AG04449 (cell line): ENCODE measurements at regions not wholly inside any gene's neighbourhood (a gene's known extent, or its start where the extent isn't known, plus 50 kb on each side); places are given as distances from the start of the nearest gene placed in this dataset.
"Not testable (repeated sequence)": the region's sequence is repeated elsewhere in the genome, so short reads cannot be mapped to it uniquely, and the experiment has no call there.

Source experiments
- CTCF ChIA-PET: fragments of 350-600 bp; formaldehyde crosslinking; extraction: SDS; loops from one replicate; lab custom pipeline; 2021; ENCODE audit warnings: antibody characterized with exemption; lab: Yijun Ruan, JAX
- POLR2A ChIA-PET: fragments of 400-600, 350-600 bp; formaldehyde crosslinking; extraction: SDS; loops from one replicate; lab custom pipeline; 2020; ENCODE audit warnings: antibody characterized with exemption, inconsistent platforms; lab: Yijun Ruan, JAX
- DNase-seq: peaks from one replicate; pipeline ENCODE4 v3.0.0-alpha.2; 2010; ENCODE audit warnings: low read depth, low spot score
- H3K4me3 ChIP-seq: 2 replicates; pipeline ENCODE4 v1.5.1; 2011; ENCODE audit warnings: low read depth, mild to moderate bottlenecking, control low read depth, low read length
- TF ChIP-seq, protein P1 (sequence below): IDR thresholded peaks from one replicate; pipeline ENCODE4 v1.5.1; 2011; ENCODE audit warnings: mild to moderate bottlenecking, moderate library complexity, low read length, control low read depth, inconsistent platforms; ENCODE audit not compliant: insufficient read depth; ENCODE audit errors: missing control alignments

DNA sequence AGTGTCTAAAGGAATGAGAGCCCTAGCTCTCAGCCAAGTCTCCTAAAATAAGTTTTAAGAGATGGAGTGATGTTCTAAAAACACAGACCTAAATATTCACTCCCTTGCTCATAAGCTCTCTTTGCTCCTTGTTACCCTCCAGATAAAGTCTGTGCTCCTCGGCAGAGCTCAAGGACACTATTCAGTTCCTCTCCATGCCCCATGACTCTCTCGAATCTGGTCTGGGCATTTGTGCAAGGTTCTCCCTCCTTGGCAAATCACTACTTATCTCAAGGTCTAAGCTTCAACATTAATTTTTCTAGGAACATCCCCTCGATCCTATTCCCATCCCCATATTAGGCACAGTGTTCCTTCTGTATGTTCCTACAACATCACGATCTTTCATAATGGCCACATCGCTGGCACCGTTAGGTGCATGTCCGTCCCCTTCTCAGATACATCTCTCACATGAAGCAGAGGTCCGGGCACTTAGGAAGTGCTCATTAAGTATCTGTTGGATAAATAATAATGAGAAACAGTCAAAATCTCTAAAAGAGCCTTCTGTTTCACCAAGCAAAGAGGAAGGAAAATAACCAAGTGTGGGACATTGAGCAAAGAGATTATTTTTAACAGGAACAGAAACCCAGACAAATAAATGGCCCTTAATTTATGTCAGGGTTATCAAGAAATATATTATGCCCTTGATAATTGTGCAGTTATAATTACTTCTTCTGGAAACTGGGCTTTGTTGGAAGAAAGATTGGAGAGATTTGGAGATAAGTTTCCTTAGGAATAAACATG lies 85.9 kb upstream of the HTR4 start:
- ChIA-PET CTCF (interaction anchor here (0.7 to 21.2 kb wide), 30 partner anchors 5 to 561 kb away, joined by 3 to 911 read pairs (median 7); no protein-coding TSS in a partner anchor), POLR2A (no interaction called here)
- no peak overlapping the region for H3K4me3 ChIP-seq
- TF ChIP-seq, protein P1, sequence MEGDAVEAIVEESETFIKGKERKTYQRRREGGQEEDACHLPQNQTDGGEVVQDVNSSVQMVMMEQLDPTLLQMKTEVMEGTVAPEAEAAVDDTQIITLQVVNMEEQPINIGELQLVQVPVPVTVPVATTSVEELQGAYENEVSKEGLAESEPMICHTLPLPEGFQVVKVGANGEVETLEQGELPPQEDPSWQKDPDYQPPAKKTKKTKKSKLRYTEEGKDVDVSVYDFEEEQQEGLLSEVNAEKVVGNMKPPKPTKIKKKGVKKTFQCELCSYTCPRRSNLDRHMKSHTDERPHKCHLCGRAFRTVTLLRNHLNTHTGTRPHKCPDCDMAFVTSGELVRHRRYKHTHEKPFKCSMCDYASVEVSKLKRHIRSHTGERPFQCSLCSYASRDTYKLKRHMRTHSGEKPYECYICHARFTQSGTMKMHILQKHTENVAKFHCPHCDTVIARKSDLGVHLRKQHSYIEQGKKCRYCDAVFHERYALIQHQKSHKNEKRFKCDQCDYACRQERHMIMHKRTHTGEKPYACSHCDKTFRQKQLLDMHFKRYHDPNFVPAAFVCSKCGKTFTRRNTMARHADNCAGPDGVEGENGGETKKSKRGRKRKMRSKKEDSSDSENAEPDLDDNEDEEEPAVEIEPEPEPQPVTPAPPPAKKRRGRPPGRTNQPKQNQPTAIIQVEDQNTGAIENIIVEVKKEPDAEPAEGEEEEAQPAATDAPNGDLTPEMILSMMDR = no peak
- DNase-seq = no peak

DNA sequence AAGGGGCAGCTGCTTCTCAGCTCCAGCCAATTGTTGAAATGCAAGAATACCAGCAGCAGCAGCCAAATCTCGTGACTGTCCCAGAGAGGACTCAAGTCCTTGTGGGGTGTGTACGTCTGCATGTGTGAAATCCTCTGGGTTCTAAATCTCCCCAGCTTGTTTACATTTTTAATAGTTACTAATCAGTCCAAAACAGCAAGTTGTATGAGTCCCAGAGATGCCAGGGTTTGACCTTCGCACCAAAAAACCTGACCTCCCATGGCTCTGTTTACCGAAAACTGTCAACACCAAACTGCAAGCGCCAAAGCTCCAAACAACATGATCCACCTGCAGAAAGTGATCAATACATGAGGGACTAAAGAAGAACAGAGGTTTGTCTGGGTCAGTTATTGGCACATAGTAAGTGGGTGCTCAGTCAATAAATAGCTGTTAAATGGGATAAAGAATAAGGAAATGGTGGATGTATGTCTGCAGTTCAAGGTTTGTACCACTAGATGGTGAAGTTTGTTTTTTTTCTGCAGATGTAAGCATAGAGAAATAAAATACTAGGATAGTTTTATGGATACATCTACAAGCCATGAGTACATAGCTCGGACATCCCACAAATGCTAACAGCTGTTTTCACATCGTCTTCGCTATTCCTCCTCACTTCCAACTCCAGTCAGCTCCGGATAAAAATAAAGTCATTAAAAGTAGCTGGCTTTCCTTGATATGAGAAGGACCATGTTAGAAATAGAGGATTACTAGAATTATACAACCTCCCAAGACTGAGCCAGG lies 85.3 kb upstream of the ADRB2 start:
- peak; percentile 61 for DNase-seq
- CTCF ChIA-PET = interaction anchor here (0.6 to 21.2 kb wide), 45 partner anchors 5 to 497 kb away, joined by 3 to 911 read pairs (median 5); no protein-coding TSS in a partner anchor
- H3K4me3 ChIP-seq = no peak overlapping the region
- TF ChIP-seq, protein P1 = peak; percentile 42
- POLR2A ChIA-PET = interaction anchor here (0.8 kb wide), 1 partner anchor 295 kb away, joined by 3 read pairs; no protein-coding TSS in a partner anchor

DNA sequence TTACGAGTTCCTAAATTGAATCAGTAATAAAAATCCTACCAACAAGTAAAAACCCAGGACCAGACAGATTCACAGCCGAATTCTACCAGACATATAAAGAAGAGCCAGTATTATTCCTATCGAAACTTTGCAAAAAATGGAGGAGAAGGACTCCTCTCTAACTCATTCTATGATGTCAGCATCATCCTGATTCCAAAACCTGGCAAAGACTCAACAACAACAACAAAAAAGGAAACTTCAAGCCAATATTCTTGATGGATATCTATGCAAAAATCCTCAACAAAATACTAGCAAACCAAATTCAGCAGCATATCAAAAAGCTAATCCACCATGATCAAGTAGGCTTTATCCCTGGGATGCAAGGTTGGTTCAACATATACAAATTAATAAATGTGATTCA lies 84.6 kb upstream of the ADRB2 start:
- ChIA-PET CTCF (interaction anchor here (0.7 to 21.2 kb wide), 43 partner anchors 4 to 389 kb away, joined by 3 to 911 read pairs (median 5); no protein-coding TSS in a partner anchor), POLR2A (interaction anchor here (0.8 kb wide), 1 partner anchor 295 kb away, joined by 3 read pairs; no protein-coding TSS in a partner anchor)
- not testable (repeated sequence) for H3K4me3 ChIP-seq, DNase-seq

DNA sequence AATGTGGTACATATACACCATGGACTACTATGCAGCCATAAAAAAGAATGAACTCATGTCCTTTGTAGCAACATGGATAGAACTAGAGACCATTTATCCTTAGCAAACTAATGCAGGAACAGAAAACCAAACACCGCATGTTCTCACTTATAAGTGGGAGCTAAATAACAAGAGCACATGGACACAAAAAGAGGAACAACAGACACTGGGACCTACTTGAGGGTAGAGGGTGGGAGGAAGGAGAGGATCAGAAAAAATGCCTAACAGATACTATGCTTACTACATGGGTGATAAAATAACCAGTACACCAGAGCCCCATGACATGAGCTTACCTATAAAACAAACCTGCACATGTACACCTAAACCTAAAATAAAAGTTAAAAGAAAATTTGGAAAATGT lies 82.0 kb upstream of the ADRB2 start:
- H3K4me3 ChIP-seq, DNase-seq, POLR2A ChIA-PET: not testable (repeated sequence)
- CTCF ChIA-PET = interaction anchor here (9.1 to 21.2 kb wide), 5 partner anchors 10 to 373 kb away, joined by 89 to 911 read pairs (median 517); no protein-coding TSS in a partner anchor

DNA sequence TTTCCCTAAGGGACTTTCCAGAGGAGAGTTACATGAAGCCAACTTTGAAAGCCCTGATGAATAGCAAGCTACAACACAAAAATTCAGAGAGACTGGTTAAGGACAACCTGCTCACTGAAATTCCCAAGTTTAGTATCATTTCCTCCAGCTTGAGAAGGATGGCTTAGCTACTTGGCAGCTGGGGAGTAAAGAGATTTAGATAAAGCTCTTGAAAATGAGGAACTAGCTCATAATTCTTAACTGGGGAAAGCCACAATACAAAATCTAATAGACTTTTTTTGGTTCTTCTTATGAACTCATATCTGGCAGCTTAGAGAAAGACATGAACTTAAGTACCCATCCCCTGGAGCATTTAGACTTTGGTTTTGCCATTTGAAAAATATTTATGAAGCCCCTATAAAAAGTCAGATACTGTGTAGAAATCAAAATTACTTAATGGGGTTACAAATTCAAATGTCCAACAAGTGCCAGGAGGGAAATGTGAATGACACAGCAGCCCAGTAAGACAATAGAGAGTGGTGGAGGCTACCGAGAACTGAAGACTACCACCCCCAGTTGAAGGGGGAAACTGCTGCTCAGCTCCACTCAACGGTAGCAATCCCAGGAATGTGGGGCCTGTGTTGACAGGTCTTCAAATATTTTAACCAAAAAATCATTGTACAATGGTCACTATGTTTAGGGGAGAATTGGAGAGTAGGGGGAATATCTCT lies 79.4 kb upstream of the ADRB2 start:
- ChIA-PET CTCF (interaction anchor here (0.9 to 21.2 kb wide), 5 partner anchors 12 to 390 kb away, joined by 3 to 686 read pairs (median 225); no protein-coding TSS in a partner anchor), POLR2A (no interaction called here)
- peak; percentile 38 for DNase-seq
- TF ChIP-seq, protein P1 = no peak
- no peak overlapping the region for H3K4me3 ChIP-seq

DNA sequence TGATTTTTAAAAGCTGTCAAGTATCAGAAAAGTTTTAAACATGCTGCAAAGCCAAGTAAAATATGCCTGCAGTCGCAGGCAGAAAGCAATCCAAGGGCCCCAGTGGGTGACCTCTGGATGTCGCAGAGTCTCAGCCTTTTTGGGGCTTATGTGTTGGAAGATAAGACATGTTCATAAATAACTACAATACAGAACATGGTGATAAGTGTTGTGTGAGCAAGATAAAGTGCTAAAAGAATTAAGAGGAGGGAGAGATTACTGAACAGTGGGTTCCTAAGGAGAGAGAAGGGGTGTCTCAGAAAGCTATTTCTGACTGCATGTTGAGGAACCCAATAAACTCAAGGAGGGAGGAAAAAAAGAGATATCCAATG lies 78.9 kb upstream of the ADRB2 start:
- ChIA-PET CTCF (interaction anchor here (0.9 to 21.2 kb wide), 6 partner anchors 13 to 389 kb away, joined by 3 to 686 read pairs (median 119); no protein-coding TSS in a partner anchor), POLR2A (no interaction called here)
- no peak for DNase-seq
- TF ChIP-seq, protein P1 = no peak
- H3K4me3 ChIP-seq = no peak overlapping the region
